WI38 (cell line): ENCODE measurements at regions not wholly inside any gene's neighbourhood (a gene's known extent, or its start where the extent isn't known, plus 50 kb on each side); places are given as distances from the start of the nearest gene placed in this dataset.

Experiments used
- H3K4me3 ChIP-seq: 2 replicates; pipeline ENCODE4 v1.5.1; 2011; ENCODE audit warnings: low read depth, mild to moderate bottlenecking, control low read depth, low read length
- CTCF ChIP-seq: IDR thresholded peaks from 2 replicates; pipeline ENCODE4 v1.5.1; 2012; ENCODE audit warnings: low read depth, mild to moderate bottlenecking, control low read depth, low read length

- no peak for TF ChIP-seq CTCF
These were observed 509.6 kb upstream of the CAMK1G start for GRCh38 chr1:209073879-209074278.

GRCh38 chr1:209074575-209075250 is 508.8 kb upstream of the CAMK1G start:
- no peak overlapping the region for H3K4me3 ChIP-seq
- TF ChIP-seq CTCF, result no peak

More at GRCh38 chr1:209073879-209074278, 509.6 kb upstream of the CAMK1G start:
- H3K4me3 ChIP-seq, result no peak overlapping the region

DNA sequence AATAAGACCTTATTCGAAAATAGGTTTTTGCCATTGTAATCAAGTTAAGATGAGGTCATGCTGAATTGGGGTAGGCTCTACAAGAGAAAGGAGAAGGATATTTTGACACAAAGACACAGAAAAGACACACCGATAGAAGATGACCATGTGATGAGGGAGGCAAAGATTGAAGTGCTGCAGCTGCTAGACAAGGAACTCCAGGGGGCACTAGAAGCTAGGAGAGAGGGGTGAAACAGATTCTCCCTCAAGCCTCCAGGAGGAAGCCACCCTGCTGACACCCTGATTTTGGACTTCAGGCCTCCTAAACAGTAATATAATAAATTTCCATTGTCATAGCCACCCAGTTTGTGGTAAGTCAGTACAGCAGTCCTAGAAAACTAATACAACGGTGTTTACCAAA is 506.8 kb upstream of the CAMK1G start:
- no peak for TF ChIP-seq CTCF
- H3K4me3 ChIP-seq, result no peak overlapping the region

GRCh38 chr1:209080170-209080781 is 503.2 kb upstream of the CAMK1G start:
- TF ChIP-seq CTCF, result no peak
- no peak overlapping the region for H3K4me3 ChIP-seq

DNA sequence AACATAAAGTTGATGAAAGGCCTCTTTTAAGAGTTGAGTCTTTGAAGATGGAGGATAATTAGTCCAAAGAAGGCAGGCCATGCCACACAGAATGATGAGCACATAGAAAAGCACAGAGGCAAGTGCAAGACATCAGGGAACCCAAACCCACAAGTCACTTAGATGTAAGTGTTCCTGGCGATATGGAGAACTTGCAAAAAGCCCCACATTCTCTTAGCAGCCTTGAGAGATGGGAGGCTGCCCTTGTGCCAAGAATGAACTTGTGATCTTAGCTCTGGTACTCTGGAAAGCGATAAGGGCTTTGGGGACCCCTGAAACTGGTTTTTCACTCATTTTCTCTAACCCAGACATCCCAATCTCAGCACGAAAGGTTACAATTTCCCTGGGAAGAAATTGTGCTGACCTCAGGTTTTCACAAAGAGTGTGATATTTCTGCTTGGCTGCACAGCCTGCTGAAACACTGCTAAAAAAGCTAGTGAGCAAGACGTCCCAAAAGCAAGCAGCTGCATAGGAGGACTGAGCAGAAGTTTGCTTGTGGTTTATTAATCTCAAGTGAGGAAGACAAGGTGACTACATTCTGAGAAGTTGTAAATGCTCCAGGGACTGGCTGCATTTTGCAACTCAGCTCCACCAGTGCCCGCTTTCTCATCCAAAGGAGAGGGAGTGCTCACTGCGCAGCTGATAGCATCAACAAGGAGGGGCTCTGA is 496.9 kb upstream of the CAMK1G start:
- TF ChIP-seq CTCF, result no peak
- no peak overlapping the region for H3K4me3 ChIP-seq

- H3K4me3 ChIP-seq, result no peak overlapping the region
- no peak for TF ChIP-seq CTCF
These were observed 489.1 kb upstream of the CAMK1G start for GRCh38 chr1:209094384-209094783.
